ENCODE measurements at regions not wholly inside any gene's neighbourhood (a gene's known extent, or its start where the extent isn't known, plus 50 kb on each side); places are given as distances from the start of the nearest gene placed in this dataset.

- no peak for DNase-seq (ENCODE audit: low read depth)
Observed at GRCh38 chr2:60320724-60321123, 232.7 kb downstream of the BCL11A start.

GRCh38 chr2:60319031-60319547 is 234.4 kb downstream of the BCL11A start:
- DNase-seq (ENCODE audit: low read depth), result no peak

DNA sequence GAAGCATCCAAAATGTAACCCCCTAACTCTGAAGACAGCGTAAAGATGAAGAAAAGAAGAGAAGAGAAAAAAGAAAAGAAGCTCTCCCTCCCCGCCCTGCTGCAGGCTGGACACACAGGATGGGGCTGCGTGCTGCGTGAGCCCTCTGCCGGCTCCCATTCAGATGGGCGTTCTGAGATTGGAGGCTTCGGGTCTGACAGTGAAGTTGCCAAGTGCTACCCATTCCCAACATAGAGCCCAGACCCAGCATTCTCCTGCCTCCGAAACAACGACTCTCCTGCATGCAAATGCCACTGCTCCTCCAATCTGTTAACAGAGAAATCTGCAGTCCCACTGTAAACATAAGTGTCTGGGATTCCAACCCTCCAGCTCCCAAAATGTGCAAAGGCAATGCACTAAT is 234.9 kb downstream of the BCL11A start:
- no peak for DNase-seq (ENCODE audit: low read depth)

- DNase-seq (ENCODE audit: low read depth), result no peak
Observed at GRCh38 chr2:60317844-60318243, 235.6 kb downstream of the BCL11A start.

DNA sequence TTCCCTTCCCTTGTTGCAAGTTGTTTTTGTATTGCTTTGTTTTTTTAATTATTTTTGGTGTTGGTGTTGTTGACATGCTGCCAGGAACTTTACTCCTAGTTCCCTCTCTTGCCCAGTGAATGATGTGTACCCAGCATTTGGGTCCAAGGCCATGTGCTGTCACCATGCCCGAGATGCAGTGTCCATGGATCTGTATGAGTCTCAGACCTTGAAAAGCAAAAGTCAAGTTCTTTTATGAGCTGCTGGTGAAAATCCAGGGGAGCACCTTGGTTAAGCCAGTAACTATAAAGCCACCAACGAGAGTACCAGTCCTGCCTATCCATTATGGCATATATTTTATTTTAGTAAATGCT is 236.4 kb downstream of the BCL11A start:
- DNase-seq (ENCODE audit: low read depth), result no peak

DNA sequence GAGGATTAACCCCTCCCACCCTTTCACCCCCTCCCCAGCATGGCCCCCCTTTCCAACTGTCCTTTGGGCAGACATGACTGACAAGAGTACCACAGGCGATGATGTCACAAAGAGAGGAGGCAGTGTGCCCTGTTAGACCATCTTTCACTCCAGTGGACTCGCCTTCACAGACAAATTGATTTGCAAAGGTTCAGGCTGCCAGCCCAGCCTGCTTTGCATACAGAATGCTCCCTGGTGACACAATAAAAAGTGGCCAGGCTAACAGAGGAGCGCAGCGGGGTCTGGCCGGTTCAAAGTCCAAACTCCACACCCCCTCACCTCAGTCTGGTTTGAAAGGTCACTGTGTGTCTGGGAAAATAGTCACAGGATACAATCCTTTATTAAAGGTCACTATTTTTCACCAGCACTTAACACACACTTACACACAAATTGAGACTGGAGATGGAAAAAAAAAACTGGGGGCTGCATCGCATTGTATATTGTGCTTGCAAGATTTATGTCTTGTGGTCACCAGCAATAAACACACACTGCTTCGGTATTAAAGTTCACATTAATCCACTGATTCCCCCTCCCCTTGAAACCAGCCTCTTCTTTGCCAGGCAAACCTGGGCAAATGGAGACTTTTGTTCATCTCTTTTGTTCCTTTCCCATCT is 236.9 kb downstream of the BCL11A start:
- no peak for DNase-seq (ENCODE audit: low read depth)

DNA sequence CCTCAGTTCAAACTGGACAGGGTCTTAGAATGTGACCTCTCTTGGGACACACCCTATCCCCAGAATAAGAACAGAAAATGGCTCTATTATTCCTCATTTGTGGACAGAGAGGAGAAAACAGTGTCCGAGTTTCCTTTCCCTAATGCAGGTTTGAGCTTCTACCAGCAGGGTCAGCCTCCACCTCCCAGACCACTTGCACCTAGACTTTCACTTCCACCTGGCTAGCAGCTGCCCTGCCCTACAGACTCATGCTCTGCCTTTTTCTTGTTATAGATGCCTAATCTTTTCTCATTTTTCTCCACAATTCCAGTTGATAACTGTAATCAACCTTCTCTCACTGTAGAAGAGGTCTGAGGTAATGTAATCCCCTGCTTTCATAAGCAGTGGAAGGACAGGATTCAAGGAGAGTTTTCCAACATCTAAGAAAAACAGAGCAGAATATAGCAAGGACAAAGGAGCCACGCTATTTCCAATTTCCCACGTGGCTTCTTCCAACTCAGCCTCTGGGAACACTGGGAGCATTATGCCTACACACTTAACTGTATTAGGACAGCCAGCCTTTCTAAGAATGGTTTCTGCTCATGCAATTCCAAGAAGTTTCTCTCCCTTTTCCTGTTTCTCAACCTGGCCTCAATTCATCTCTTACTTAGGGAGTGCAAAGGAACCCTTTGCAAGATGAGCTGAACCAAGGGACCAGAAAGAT is 239.8 kb downstream of the BCL11A start:
- no peak for DNase-seq (ENCODE audit: low read depth)

- DNase-seq (ENCODE audit: low read depth), result no peak
Observed at GRCh38 chr2:60312618-60313017, 240.8 kb downstream of the BCL11A start.

GRCh38 chr2:60311524-60311923 is 241.9 kb downstream of the BCL11A start:
- no peak for DNase-seq (ENCODE audit: low read depth)

DNA sequence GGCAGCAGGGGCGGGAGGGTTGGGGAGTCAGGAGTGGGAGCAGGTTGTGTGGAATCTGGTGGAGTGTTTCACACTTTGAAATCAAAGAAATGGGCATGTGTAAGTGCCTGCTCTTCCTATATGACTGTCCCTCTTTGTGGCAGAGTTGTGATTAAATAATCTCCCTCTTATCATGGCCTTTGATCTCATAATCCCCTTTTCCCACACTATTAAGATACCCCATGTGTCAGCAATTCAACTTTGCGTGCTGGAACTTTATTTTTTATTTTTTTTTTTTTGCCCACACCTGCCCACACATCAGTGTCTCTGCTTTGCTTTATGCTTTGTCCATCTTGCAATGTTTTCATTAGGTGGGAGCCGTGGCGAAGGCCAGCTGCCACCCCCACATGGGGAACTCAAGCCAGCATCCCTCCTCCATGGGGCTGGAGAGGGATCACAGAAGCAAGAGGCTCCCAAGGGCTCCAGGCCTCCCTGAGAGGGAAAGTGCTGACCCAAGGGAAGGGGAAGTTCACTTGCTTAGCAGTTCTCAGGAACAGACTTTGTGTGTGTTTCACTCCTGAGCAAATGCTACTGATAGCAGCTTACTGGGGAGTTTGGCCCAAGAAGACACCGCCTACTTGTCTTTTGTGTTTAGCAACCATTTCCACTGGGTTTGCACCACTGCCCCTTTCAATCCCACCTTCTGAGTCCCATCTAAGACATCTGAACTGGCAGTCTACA is 243.4 kb downstream of the BCL11A start:
- DNase-seq (ENCODE audit: low read depth), result no peak

GRCh38 chr2:60309336-60309735 is 244.1 kb downstream of the BCL11A start:
- peak; percentile 2 for DNase-seq (ENCODE audit: low read depth)

DNA sequence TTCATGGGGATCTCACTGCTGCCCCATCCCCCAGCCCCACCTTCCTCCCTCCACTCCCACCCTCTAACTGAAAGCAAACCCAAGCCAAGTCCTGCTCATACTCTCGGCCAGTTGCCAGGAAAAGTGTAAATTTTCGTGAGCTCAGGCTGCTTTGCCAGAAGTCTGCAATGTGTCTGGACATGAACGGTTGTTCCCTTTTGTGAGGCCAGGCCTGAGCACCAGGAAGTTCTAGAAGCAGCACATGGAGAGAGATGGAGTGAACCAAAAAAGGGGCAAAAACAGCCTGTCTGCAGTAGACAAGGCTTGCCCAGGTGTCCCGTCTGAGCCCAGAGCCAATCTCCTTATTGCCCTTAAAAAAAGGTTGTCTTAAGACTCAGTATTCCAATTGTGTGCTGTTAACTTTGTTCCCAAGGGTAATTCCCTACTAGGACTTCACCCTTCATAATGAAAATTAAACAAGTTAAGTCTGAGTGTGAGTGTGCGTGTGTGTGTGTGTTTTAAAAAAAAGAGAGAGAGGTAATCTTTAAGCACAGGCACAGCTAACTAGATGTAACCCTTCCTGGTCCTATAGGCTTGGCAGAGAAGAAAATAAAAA is 247.1 kb downstream of the BCL11A start:
- no peak for DNase-seq (ENCODE audit: low read depth)

- DNase-seq (ENCODE audit: low read depth), result no peak
Observed at GRCh38 chr2:60303680-60304079, 249.8 kb downstream of the BCL11A start.

DNA sequence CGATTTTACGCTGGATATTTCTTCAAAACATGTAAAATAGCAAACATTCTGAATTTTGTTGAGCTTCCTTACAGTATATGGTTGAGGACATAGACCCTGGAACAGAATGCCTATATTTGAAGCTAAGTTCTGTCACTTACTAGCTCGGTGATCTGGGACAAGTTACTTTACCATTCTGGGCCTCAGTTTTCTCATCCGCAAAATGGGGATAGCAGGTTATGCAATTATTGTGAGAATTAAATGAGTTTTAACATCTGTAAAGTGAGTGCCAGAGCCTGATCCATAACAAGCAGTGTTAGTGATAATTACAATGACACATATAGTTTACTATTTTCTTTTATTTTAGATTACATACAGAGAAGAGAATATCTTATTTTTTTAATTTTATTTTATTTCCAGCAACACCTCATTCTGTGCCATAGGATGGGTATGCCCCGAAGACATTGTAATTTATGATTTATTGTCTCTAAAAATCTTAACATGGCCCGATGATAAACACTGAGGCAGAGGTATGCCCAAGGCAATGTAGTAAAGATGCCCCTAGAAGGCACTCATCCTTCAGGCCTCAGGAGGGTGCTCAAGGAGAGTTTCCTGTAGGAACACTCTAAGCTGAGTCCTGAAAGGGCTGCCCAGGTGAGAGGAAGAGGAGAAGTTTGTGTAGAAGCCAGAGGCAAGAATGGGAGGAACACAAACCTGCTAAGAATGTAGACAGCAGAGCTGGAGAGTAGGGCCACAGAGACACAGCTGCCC is 250.9 kb downstream of the BCL11A start:
- no peak for DNase-seq (ENCODE audit: low read depth)

DNA sequence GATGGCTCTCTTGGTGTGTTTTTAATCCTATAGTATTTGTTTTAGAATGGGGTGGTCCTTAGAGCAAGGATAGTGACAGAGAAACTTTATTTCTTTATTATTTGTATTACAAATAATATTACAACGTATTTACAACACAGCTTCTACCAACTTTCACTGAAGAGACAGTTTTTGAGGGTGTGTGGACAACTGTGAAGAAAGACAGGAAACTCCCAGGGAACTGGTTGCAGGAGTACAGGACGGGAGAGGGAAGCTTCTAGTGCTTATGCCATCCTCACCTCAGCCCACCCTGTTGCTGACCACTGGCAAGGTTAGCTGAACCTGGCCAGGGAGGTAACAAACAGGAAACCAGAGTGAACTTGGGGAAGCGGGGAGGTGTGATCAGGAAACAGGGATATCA is 251.7 kb downstream of the BCL11A start:
- no peak for DNase-seq (ENCODE audit: low read depth)

- no peak for DNase-seq (ENCODE audit: low read depth)
Observed at GRCh38 chr2:60299179-60299578, 254.3 kb downstream of the BCL11A start.

- no peak for DNase-seq (ENCODE audit: low read depth)
Observed at GRCh38 chr2:60298006-60298696, 255.3 kb downstream of the BCL11A start.

DNA sequence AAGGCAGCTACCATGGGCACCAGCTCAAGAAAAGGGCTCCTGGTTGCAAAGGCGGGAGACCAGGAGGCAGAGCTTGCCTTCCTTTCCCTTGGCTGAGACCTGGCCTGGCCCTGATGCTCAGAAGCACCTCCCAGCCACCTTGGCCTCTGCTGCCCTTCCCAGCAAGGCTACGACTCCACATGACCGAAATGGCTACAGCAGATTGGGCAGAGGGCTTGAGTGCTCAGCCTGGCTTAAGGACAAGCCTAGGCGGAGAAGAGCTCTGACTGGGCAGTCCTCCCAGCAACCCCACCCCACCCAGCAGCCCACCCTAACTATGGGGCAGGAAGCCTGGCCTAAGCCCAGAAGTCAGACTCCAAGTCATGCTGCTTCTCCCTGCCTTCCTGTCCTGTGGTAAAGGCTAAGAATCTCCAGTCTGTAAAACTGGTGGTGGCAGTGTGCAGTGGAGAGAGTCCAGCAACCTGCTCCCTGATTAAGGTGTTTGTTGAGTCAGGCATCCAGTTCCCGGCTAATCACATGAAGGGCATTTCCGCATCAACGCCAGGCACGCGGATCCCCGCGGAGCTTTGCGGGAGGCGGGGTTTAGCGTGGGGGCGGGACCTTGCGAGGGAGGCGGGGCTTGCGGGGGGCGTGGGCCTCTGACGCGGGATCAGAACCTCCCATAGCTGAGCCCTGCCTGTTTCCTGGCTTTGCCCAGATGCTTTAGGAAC is 256.0 kb downstream of the BCL11A start:
- DNase-seq (ENCODE audit: low read depth), result no peak

GRCh38 chr2:60296219-60296955 is 257.1 kb downstream of the BCL11A start:
- DNase-seq (ENCODE audit: low read depth), result no peak

GRCh38 chr2:60295636-60295962 is 257.9 kb downstream of the BCL11A start:
- DNase-seq (ENCODE audit: low read depth), result no peak
